Muscle layer of duodenum (tissue), 2 donors: ENCODE measurements at regions not wholly inside any gene's neighbourhood (a gene's known extent, or its start where the extent isn't known, plus 50 kb on each side); places are given as distances from the start of the nearest gene placed in this dataset.
"Not testable (repeated sequence)": the region's sequence is repeated elsewhere in the genome, so short reads cannot be mapped to it uniquely, and the experiment has no call there.

ENCODE experiments used
- H3K27ac ChIP-seq: one replicate; pipeline ENCODE4 v1.7.0; 2013; ENCODE audit warnings: mild to moderate bottlenecking, low read length
- H3K27me3 ChIP-seq: one replicate; pipeline ENCODE4 v1.7.0; 2013; ENCODE audit warnings: low read depth, mild to moderate bottlenecking, control low read depth, low read length
- H3K36me3 ChIP-seq, 2 donors: one replicate each; pipeline ENCODE4 v1.7.0; 2013; ENCODE audit warnings: low read length in 2 of 2, control low read depth in 1 of 2, mild to moderate bottlenecking in 1 of 2; ENCODE audit not compliant: insufficient read depth in 2 of 2, control insufficient read depth in 1 of 2
- H3K4me1 ChIP-seq, 2 donors: one replicate each; pipeline ENCODE4 v1.7.0; 2013; ENCODE audit warnings: low read length in 2 of 2, mild to moderate bottlenecking in 2 of 2, control low read depth in 1 of 2, moderate library complexity in 1 of 2; ENCODE audit not compliant: insufficient read depth in 2 of 2, control insufficient read depth in 1 of 2
- H3K4me3 ChIP-seq, 2 donors: one replicate each; pipeline ENCODE4 v1.7.0; 2013; ENCODE audit warnings: low read length in 2 of 2, low read depth in 1 of 2, mild to moderate bottlenecking in 1 of 2
- H3K9me3 ChIP-seq, 2 donors: one replicate each; pipeline ENCODE4 v1.7.0; 2013; ENCODE audit warnings: low read length in 2 of 2, control low read depth in 1 of 2, mild to moderate bottlenecking in 1 of 2; ENCODE audit not compliant: control insufficient read depth in 1 of 2
- donor health status: healthy.

GRCh38 chr13:97542102-97542685, 108.2 kb downstream of the RAP2A start:
- H3K27me3 ChIP-seq, result no peaks in the 10 kb centered on the region
- H3K4me1 ChIP-seq, result peaks cover 0 to 6% of the 10 kb centered on the region in 2 donors
- no peaks in the 10 kb centered on the region for H3K9me3 ChIP-seq
- H3K27ac ChIP-seq, result no peak overlapping the region
- no peaks in the 10 kb centered on the region for H3K36me3 ChIP-seq
- H3K4me3 ChIP-seq, result no peak overlapping the region

DNA sequence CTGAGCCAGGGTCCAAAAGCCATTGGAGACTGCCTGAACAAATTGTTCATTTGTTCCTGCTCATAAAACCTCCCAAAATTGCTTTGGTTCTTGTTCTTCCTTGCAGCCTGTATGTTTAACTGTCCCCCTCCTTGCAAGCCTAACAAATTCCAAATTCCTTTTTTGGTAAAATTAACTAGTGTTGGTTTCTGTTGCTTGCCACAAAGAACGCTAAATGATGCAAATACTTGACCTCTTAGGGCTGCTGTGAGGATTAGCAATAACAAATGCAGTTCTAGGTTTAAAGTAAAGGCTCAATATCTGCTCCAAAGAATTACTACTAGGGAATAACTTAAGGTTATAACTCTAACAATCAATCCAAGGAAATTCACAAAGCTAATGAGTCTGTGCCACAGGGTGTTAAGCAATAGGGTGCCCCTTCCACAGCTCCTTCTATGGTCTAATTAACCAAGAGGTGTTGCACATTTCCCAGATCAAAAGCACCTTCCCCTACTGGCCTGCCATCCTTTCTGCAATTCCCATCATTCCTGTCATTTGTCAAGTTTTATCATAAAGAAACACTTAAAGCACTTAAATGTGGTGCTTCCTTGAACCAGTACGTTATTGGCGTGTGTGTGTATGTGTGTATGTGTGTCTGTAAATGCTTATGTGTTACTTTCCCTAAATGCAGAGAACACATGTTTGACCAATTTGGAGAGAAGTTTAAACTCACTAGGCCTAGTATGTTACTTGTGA, 110.2 kb downstream of the RAP2A start:
- Histone ChIP-seq H3K27me3 (no peaks in the 10 kb centered on the region), H3K4me1 (peaks cover 0 to 6% of the 10 kb centered on the region in 2 donors), H3K36me3 (no peaks in the 10 kb centered on the region), H3K27ac (no peak overlapping the region), H3K9me3 (no peaks in the 10 kb centered on the region), H3K4me3 (no peak overlapping the region)

DNA sequence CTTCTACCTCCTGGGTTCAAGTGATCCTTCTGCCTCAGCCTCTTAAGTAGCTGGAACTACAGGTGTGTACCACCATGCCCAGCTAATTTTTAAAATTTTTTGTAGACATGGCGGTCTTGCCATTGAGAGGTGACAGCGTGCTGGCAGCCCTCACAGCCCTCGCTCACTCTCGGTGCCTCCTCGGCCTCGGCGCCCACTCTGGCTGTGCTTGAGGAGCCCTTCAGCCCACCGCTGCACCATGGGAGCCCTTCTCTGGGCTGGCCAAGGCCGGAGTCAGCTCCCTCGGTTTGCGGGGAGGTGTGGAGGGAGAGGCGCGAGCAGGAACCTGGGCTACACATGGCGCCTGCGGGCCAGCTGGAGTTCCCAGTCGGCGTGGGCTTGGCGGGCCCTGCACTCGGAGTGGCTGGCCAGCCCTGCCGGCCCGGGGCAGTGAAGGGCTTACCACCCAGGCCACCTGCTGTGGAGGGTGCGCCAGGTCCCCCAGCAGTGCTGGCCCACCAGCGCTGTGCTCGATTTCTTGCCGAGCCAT, 111.1 kb downstream of the RAP2A start:
- H3K27me3 ChIP-seq, H3K4me3 ChIP-seq, H3K27ac ChIP-seq, H3K4me1 ChIP-seq, H3K9me3 ChIP-seq, H3K36me3 ChIP-seq: not testable (repeated sequence)

- H3K4me3 ChIP-seq, result no peak overlapping the region
- no peaks in the 10 kb centered on the region for H3K4me1 ChIP-seq
- no peaks in the 10 kb centered on the region for H3K36me3 ChIP-seq
- no peaks in the 10 kb centered on the region for H3K27me3 ChIP-seq
- H3K9me3 ChIP-seq, result no peaks in the 10 kb centered on the region
- H3K27ac ChIP-seq, result no peak overlapping the region
Observed at GRCh38 chr13:97548138-97548537, 114.2 kb downstream of the RAP2A start.

DNA sequence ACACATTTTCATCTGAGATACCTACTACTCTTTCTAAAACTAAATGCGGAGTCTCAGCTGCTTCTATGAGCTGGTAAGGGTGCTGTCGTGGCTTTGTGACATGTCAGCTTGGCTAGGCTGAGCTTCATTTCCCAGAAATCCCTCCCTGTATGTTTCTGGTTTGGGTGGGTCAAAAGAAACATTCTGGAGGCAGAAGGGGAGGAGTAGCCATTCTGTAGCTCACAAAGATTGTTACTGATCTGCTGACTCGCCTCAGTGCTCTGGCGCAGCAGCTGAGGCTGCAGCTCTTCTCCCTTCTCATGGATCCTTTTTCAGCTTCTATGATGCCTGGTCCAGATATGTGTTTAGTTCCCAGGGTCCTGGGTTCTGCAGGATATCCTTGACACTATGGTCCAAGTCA, 114.7 kb downstream of the RAP2A start:
- Histone ChIP-seq H3K4me3 (no peak overlapping the region), H3K27ac (no peak overlapping the region), H3K27me3 (no peaks in the 10 kb centered on the region), H3K9me3 (no peaks in the 10 kb centered on the region), H3K36me3 (no peaks in the 10 kb centered on the region), H3K4me1 (no peaks in the 10 kb centered on the region)

- Histone ChIP-seq H3K36me3 (no peaks in the 10 kb centered on the region), H3K27ac (no peak overlapping the region), H3K9me3 (no peaks in the 10 kb centered on the region), H3K4me3 (no peak overlapping the region), H3K4me1 (no peaks in the 10 kb centered on the region), H3K27me3 (no peaks in the 10 kb centered on the region)
Observed at GRCh38 chr13:97549201-97549600, 115.2 kb downstream of the RAP2A start.

GRCh38 chr13:97554496-97554895, 120.5 kb downstream of the RAP2A start:
- H3K36me3 ChIP-seq, result no peaks in the 10 kb centered on the region
- no peak overlapping the region for H3K4me3 ChIP-seq
- H3K9me3 ChIP-seq, result no peaks in the 10 kb centered on the region
- H3K4me1 ChIP-seq, result no peaks in the 10 kb centered on the region
- H3K27ac ChIP-seq, result no peak overlapping the region
- H3K27me3 ChIP-seq, result no peaks in the 10 kb centered on the region

DNA sequence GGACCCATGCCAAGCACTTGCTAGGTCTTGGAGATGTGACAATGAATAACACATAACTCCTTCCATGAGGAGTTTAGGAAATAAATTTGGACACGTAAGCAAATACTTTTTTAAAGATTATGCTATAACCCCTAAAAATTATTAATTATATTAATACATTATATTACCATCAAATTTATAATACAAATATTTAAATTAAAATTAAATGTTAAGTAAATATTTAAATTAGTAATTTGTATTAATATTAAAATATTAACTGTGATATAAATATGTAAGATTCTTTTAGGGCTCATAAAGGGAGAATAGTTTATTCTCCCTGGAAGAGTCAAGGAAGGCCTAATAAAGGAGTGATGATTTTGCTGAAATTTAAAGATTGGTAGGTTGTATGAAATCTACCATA, 121.1 kb downstream of the RAP2A start:
- Histone ChIP-seq H3K27ac (no peak overlapping the region), H3K4me3 (no peak overlapping the region), H3K36me3 (no peaks in the 10 kb centered on the region), H3K9me3 (no peaks in the 10 kb centered on the region), H3K4me1 (no peaks in the 10 kb centered on the region), H3K27me3 (no peaks in the 10 kb centered on the region)

DNA sequence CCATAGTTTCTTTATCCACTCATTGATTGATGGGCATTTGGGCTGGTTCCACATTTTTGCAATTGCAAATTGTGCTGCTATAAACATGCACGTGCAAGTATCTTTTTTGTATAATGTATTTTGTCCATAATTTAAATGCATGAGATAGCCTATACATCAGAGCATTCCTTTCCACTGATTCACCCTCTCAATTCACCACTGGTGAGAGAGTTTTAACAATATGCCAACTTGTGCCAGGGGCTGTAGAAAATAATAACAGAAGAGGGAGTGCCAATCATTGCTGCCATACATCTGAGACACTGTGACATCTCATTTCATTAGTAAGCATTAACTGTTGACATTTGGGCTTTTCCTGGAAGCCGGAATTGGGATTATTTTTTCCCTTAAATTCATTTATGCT, 125.1 kb downstream of the RAP2A start:
- Histone ChIP-seq H3K36me3 (no peaks in the 10 kb centered on the region), H3K27ac (no peak overlapping the region), H3K27me3 (no peaks in the 10 kb centered on the region), H3K4me3 (no peak overlapping the region), H3K9me3 (no peaks in the 10 kb centered on the region), H3K4me1 (no peaks in the 10 kb centered on the region)

- no peaks in the 10 kb centered on the region for H3K36me3 ChIP-seq
- H3K27me3 ChIP-seq, result no peaks in the 10 kb centered on the region
- no peaks in the 10 kb centered on the region for H3K4me1 ChIP-seq
- H3K27ac ChIP-seq, result no peak overlapping the region
- no peak overlapping the region for H3K4me3 ChIP-seq
- no peaks in the 10 kb centered on the region for H3K9me3 ChIP-seq
Observed at GRCh38 chr13:97559981-97560380, 126.0 kb downstream of the RAP2A start.

GRCh38 chr13:97561182-97561581, 127.2 kb downstream of the RAP2A start:
- no peak overlapping the region for H3K27ac ChIP-seq
- no peaks in the 10 kb centered on the region for H3K36me3 ChIP-seq
- H3K9me3 ChIP-seq, result no peaks in the 10 kb centered on the region
- no peaks in the 10 kb centered on the region for H3K4me1 ChIP-seq
- H3K4me3 ChIP-seq, result no peak overlapping the region
- no peaks in the 10 kb centered on the region for H3K27me3 ChIP-seq

DNA sequence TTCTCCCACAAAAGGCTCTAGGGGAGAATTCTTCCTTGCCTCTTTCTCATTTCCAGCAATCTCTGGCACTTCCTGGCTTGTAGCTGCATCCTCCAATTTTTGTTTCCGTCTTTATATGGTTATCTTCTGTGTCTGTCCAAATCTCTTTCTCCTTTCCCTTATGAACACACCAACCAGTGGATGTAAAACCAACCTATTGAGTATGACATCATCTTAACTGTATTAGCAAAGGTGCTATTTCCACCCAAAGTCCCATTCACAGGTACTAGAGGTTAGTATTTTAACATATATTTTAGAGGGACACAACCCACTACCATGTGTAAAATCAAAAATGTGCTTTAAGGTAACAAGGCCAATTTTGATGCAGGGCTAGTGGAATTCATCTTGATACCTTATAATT, 129.0 kb downstream of the RAP2A start:
- no peaks in the 10 kb centered on the region for H3K36me3 ChIP-seq
- no peaks in the 10 kb centered on the region for H3K4me1 ChIP-seq
- no peak overlapping the region for H3K4me3 ChIP-seq
- H3K27me3 ChIP-seq, result no peaks in the 10 kb centered on the region
- H3K27ac ChIP-seq, result no peak overlapping the region
- H3K9me3 ChIP-seq, result no peaks in the 10 kb centered on the region
